HG03025 (cell line): ENCODE measurements at regions not wholly inside any gene's neighbourhood (a gene's known extent, or its start where the extent isn't known, plus 50 kb on each side); places are given as distances from the start of the nearest gene placed in this dataset.

Experiments
- ATAC-seq: cut with Tn5 transposase; IDR thresholded peaks from one replicate; pipeline ENCODE4 v1.9.1; 2021; ENCODE audit warnings: mild to moderate bottlenecking, moderate library complexity; ENCODE audit not compliant: unreplicated experiment, low FRiP score

GRCh38 chr2:207397917-207398655 is 131.7 kb upstream of the CREB1 start:
- no peak for ATAC-seq

- ATAC-seq = no peak
These were observed 130.5 kb upstream of the CREB1 start for GRCh38 chr2:207399301-207399700.

DNA sequence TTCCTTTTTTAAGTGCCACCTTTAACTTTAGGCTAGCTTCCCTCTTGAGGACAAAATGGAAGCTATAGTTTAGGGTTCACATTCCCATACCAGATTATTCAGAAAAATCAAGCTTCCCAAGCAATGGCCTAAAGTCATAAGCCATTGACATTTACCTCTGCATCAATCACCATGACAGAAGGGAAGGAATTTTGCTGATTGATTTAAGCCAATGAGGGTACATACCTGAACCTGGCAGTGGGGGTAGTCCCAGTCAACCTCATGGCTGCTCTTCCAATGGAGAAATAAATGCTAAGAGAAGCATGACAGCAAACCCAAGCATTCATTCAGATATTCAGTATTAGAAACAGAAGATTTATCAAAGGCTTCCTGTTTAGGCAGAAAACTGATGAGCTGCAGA is 128.4 kb upstream of the CREB1 start:
- ATAC-seq = no peak

- ATAC-seq = no peak
These were observed 126.6 kb upstream of the CREB1 start for GRCh38 chr2:207403141-207403540.

GRCh38 chr2:207403950-207404349 is 125.8 kb upstream of the CREB1 start:
- no peak for ATAC-seq

DNA sequence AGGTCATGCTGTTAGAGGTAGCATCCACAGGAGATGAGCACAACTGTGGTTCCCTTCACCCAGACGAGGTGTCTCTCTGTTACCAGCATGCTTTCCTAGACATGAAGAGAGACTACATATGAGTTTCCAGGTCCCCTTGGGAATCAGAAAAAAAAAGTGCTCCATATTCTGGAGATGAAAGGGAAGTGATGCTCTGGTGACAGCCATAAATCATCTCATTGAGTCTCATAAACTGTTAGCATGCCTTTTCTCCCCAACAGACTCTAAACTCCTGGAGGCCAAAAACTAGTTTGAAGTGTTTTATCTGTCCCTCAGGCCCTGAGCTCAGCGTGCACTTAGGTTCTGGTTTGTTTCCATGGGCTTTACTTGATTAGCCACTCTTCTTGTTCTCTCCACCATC is 124.6 kb upstream of the CREB1 start:
- no peak for ATAC-seq

DNA sequence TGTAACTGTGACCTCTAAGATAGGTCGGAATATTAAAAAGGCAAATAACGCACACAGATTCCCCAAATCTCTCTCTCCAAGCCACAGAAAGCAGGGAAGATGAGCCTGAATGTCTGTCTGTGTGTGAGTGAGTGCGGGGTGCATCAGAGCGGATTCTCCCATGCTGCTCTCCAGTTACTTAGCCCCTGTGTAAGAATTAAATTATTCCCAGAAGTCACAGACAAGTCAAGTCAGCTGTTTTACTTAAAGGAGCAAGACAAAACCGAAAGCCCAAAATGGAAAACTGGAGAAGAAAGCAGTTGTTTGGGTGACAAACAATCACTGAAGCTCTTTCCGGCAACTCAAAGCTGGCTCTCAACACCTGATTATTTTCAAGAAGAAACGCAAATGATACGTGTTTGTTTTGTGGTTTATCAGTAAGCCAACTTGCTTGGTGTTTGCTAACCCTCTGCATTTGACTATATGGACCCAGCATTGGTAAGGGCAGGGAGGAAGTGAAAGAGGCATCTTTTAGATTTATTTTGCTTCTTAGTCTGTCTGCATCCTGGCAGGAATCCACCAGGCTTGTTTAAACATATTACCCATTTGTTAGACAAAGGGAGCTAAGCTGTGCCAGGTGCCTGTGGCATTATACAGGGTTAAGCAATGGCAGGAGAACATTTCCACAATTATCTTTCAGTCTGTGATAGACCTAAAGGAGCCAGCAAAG is 121.5 kb upstream of the CREB1 start:
- peak; percentile 94 for ATAC-seq

- ATAC-seq = no peak
These were observed 120.2 kb upstream of the CREB1 start for GRCh38 chr2:207409517-207409916.

- no peak for ATAC-seq
These were observed 116.9 kb upstream of the CREB1 start for GRCh38 chr2:207412787-207413310.

- no peak for ATAC-seq
These were observed 116.3 kb upstream of the CREB1 start for GRCh38 chr2:207413376-207413907.

DNA sequence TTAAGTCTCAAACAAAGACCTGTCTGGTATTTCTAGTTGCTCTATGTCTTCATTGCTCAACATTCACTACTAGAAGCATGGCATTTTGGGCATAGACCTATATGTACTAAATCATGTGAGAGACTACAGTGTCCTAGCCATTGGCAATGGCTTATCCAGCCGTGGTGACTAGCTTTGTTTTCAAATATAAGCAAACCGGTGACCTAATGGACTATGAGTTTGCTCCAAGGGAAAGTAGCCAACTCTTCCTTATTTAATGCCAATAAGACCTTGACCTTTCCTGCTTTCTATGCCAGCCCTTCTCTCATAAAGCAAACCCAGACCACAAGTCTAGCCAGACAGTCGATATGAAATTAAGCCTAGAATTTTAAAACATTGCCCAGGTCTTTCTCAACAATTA is 113.7 kb upstream of the CREB1 start:
- ATAC-seq = no peak

- no peak for ATAC-seq
These were observed 112.9 kb upstream of the CREB1 start for GRCh38 chr2:207416900-207417299.

GRCh38 chr2:207417301-207417718 is 112.5 kb upstream of the CREB1 start:
- no peak for ATAC-seq

GRCh38 chr2:207418419-207418818 is 111.3 kb upstream of the CREB1 start:
- ATAC-seq = no peak

GRCh38 chr2:207419331-207419730 is 110.4 kb upstream of the CREB1 start:
- no peak for ATAC-seq

DNA sequence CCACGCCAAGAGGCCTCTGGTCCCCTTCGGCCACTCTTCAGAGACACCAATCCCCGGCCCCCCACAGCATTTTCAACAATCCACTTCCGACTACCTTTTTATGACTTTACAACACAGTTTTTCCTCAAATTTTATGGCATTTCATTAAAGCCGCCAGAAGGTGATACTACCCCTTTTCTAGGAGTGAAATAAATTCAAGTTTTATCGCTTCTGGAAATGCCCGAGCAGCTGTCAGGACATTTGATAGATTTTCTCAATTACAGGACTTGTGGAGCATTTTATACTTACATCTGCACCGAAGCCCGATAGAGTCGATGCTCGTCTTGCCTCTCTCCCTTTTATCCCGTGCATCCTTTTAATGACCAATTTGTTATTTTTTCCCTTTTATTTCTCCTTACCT is 108.1 kb upstream of the CREB1 start:
- ATAC-seq = no peak

DNA sequence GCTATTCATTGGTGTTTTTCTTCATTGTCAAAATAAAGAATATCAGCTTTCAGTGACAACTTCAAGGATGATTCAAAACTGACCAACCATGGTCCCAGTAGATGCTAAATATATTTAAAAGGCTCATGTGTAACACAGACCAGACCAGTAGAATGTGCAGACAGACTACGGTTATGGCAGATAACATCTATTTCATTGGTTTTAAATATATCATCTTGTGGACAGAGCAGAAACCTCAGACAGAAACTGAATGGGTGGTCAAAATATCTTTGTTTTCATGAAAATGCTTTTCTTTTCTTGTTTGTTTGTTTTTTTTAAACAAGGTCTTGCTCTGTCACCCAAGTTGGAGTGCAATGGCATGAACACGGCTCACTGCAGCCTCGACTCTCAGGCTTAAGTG is 107.4 kb upstream of the CREB1 start:
- no peak for ATAC-seq

- ATAC-seq = peak; percentile 88
These were observed 105.9 kb upstream of the CREB1 start for GRCh38 chr2:207423886-207424285.

DNA sequence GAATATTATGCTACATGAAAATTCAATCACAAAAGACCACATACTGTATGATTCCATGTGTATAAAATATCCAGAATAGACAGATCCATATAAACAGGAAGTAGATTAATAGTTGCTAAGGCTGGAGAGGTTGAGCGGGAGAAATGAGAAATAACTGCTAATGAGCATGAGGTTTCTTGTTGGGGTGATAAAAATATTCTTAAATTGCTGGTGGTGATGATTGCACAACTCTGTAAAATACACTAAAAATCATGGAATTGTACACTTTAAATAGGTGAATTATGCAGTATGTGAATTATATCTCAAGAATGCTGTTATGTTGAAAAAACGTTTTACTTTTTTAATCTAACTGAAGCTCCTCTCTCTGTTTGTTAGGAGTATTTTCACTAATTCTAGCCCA is 101.8 kb upstream of the CREB1 start:
- ATAC-seq = no peak

GRCh38 chr2:207428573-207428972 is 101.2 kb upstream of the CREB1 start:
- no peak for ATAC-seq

GRCh38 chr2:207432453-207432852 is 97.3 kb upstream of the CREB1 start:
- ATAC-seq = no peak

DNA sequence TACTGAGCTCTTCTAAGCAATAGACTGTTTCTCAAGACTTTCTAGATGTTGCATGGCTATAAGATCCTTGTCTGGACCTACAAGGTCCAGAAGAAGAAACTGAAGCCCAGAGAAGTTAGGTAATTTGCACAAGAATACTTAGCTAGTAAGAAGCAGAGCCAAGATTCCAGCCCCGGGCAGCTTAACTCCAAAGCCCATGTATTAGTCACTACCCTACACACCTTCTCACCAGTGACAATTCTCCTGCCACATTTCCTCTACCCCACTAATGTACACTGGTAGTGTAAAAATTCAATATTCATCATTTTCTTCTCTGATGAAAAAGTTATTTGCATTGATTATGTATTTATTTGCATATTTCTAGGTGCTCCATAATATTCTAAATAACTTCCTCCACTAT is 95.5 kb upstream of the CREB1 start:
- no peak for ATAC-seq
